HCT116 (cell line): ENCODE measurements at regions not wholly inside any gene's neighbourhood (a gene's known extent, or its start where the extent isn't known, plus 50 kb on each side); places are given as distances from the start of the nearest gene placed in this dataset.

Source experiments
- ATAC-seq: fragments of 200-7000 bp; cut with Tn5 transposase; 2 replicates; pipeline ENCODE4 v1.9.1; 2020; ENCODE audit warnings: mild to moderate bottlenecking, moderate library complexity
- BruUV-seq: library from RNA; stranded (reverse); fragments of 400-500 nt; replicated peaks from 2 replicates; lab custom pipeline; 2021; lab: Mats Ljungman, UMichigan
- CTCF ChIA-PET: fragments of 300-600 bp; sonication (Branson Sonifier 250); formaldehyde crosslinking; loops from one replicate; lab custom pipeline; 2021; ENCODE audit warnings: antibody characterized with exemption; lab: Charles Lee
- POLR2A ChIA-PET: fragments of 300-600, 350-600 bp; sonication (Branson Sonifier 250); formaldehyde crosslinking; loops from one replicate; lab custom pipeline; 2021; ENCODE audit warnings: antibody characterized with exemption; lab: Charles Lee
- RAD21 ChIA-PET, 2 experiments: fragments of 300-600 bp; sonication (Branson Sonifier 250); formaldehyde crosslinking; loops; one replicate each; lab custom pipeline; 2023; ENCODE audit warnings: low total read pairs in 2 of 2; ENCODE audit not compliant: uncharacterized antibody in 2 of 2, unreplicated experiment in 2 of 2, low non-redundant PET in 1 of 2; lab: Charles Lee
- DNase-seq: peaks from one replicate; pipeline ENCODE4 v3.0.0-alpha.2; 2010; ENCODE audit warnings: low read depth, low spot score
- H2AFZ ChIP-seq: fragments of 200-600 bp; shearing (Covaris generic), sonication (generic); 2 replicates; pipeline ENCODE4 v1.6.1; 2017; ENCODE audit warnings: low read depth, mixed run types, mixed read lengths, antibody characterized with exemption, low read length; ENCODE audit not compliant: poor library complexity, severe bottlenecking
- H3K27ac ChIP-seq: 2 replicates; pipeline ENCODE4 v1.5.1; 2012; ENCODE audit warnings: low read depth, low read length
- H3K27me3 ChIP-seq: fragments of 200-600 bp; sonication (generic); 2 replicates; pipeline ENCODE4 v1.6.1; 2016; ENCODE audit warnings: mixed run types, low read length, mixed read lengths; ENCODE audit not compliant: insufficient read depth
- H3K36me3 ChIP-seq, 2 experiments: fragments of 200-500 bp in 1 of 2; fragments of 200-600 bp in 1 of 2; sonication (Bioruptor generic) in 1 of 2; sonication (generic) in 1 of 2; 2 replicates each; pipeline versions ENCODE4 v1.5.1 to v1.6.1; 2014 to 2016; ENCODE audit warnings: low read length in 2 of 2, inconsistent platforms in 1 of 2, mixed read lengths in 1 of 2, mixed run types in 1 of 2; ENCODE audit not compliant: insufficient read depth in 2 of 2, control insufficient read depth in 1 of 2
- H3K4me1 ChIP-seq, 2 experiments: fragments of 200-600 bp in 1 of 2; sonication (generic) in 1 of 2; 2 replicates each; pipeline versions ENCODE4 v1.5.1 to v1.6.1; 2012 to 2017; ENCODE audit warnings: low read length in 2 of 2, inconsistent platforms in 1 of 2, mild to moderate bottlenecking in 1 of 2, mixed read lengths in 1 of 2, mixed run types in 1 of 2, moderate library complexity in 1 of 2; ENCODE audit not compliant: insufficient read depth in 2 of 2, control insufficient read depth in 1 of 2
- H3K4me2 ChIP-seq: fragments of 200-600 bp; sonication (generic); 2 replicates; pipeline ENCODE4 v1.6.1; 2017; ENCODE audit warnings: mixed run types, low read length, mixed read lengths
- H3K4me3 ChIP-seq, 2 experiments: fragments of 200-600 bp in 1 of 2; sonication (generic) in 1 of 2; replicated peaks in 1 of 2; 2 replicates each; pipeline ENCODE4 v1.5.1; 2011 to 2016; ENCODE audit warnings: low read length in 2 of 2, control low read depth in 1 of 2, low read depth in 1 of 2, mild to moderate bottlenecking in 1 of 2, mixed read lengths in 1 of 2, mixed run types in 1 of 2
- H3K79me2 ChIP-seq: fragments of 200-600 bp; sonication (generic); 2 replicates; pipeline ENCODE4 v1.6.1; 2017; ENCODE audit warnings: mild to moderate bottlenecking, mixed run types, low read length, moderate library complexity, mixed read lengths; ENCODE audit not compliant: insufficient read depth
- H3K9ac ChIP-seq: fragments of 200-600 bp; sonication (generic); 2 replicates; pipeline ENCODE4 v1.6.1; 2016; ENCODE audit warnings: low read length, mixed read lengths
- H3K9me2 ChIP-seq: fragments of 200-600 bp; sonication (generic), shearing (Covaris generic); 2 replicates; pipeline ENCODE4 v1.6.1; 2017; ENCODE audit warnings: mixed run types, mild to moderate bottlenecking, moderate library complexity; ENCODE audit not compliant: insufficient read depth
- H3K9me3 ChIP-seq, 2 experiments: fragments of 200-500 bp in 1 of 2; fragments of 200-600 bp in 1 of 2; sonication (Bioruptor generic) in 1 of 2; sonication (generic) in 1 of 2; 2 replicates each; pipeline ENCODE4 v1.6.1; 2014 to 2017; ENCODE audit warnings: low read length in 2 of 2, mixed read lengths in 2 of 2, inconsistent platforms in 1 of 2, low read depth in 1 of 2, mild to moderate bottlenecking in 1 of 2, mixed run types in 1 of 2, moderate library complexity in 1 of 2; ENCODE audit not compliant: control insufficient read depth in 1 of 2, insufficient read depth in 1 of 2
- H4K20me1 ChIP-seq: fragments of 200-600 bp; sonication (generic), shearing (Covaris generic); 2 replicates; pipeline ENCODE4 v1.6.1; 2017; ENCODE audit warnings: mixed run types, mild to moderate bottlenecking, moderate library complexity; ENCODE audit not compliant: insufficient read depth
- CBX3 ChIP-seq: IDR thresholded peaks from 2 replicates; pipeline ENCODE4 v1.6.1; 2012; ENCODE audit warnings: low read depth
- CTCF ChIP-seq, 3 experiments: fragments of 200-600 bp in 1 of 3; sonication (generic) in 1 of 3; IDR thresholded peaks in 2 of 3; conservative IDR thresholded peaks in 1 of 3; 2 replicates each; pipeline ENCODE4 v1.5.1; 2012 to 2017; ENCODE audit warnings: low read depth in 2 of 3, low read length in 2 of 3, antibody characterized with exemption in 1 of 3, borderline replicate concordance in 1 of 3, control low read depth in 1 of 3, mild to moderate bottlenecking in 1 of 3, mixed read lengths in 1 of 3, mixed run types in 1 of 3, moderate library complexity in 1 of 3; ENCODE audit not compliant: insufficient read depth in 1 of 3
- EGR1 ChIP-seq: IDR thresholded peaks from 2 replicates; pipeline ENCODE4 v1.6.1; 2012; ENCODE audit warnings: low read depth
- ELF1 ChIP-seq: IDR thresholded peaks from 2 replicates; pipeline ENCODE4 v1.6.1; 2012; ENCODE audit warnings: low read depth, borderline replicate concordance
- EZH2 ChIP-seq: fragments of 200-600 bp; sonication (generic); IDR thresholded peaks from 2 replicates; pipeline ENCODE4 v1.6.1; 2017; ENCODE audit warnings: antibody characterized with exemption, mixed run types
- EZH2phosphoT487 ChIP-seq: fragments of 200-600 bp; IDR thresholded peaks from 2 replicates; pipeline ENCODE4 v1.6.1; 2018; ENCODE audit warnings: antibody characterized with exemption, borderline replicate concordance
- POLR2A ChIP-seq: IDR thresholded peaks from 2 replicates; pipeline ENCODE4 v1.7.0; 2011; ENCODE audit warnings: borderline replicate concordance; ENCODE audit not compliant: insufficient read depth, insufficient read length; ENCODE audit errors: extremely low read depth
- POLR2AphosphoS5 ChIP-seq: IDR thresholded peaks from 2 replicates; pipeline ENCODE4 v1.6.1; 2011; ENCODE audit warnings: mild to moderate bottlenecking, low read depth, low read length, moderate library complexity
- SIN3A ChIP-seq: IDR thresholded peaks from 2 replicates; pipeline ENCODE4 v1.6.1; 2012; ENCODE audit warnings: low read depth
- SP1 ChIP-seq: IDR thresholded peaks from 2 replicates; pipeline ENCODE4 v1.6.1; 2012; ENCODE audit warnings: low read depth
- SRF ChIP-seq: IDR thresholded peaks from 2 replicates; pipeline ENCODE4 v1.6.1; 2012; ENCODE audit warnings: low read depth
- TCF7L2 ChIP-seq: IDR thresholded peaks from 2 replicates; pipeline ENCODE4 v1.7.0; 2011; ENCODE audit warnings: borderline replicate concordance, inconsistent platforms; ENCODE audit not compliant: insufficient read depth, insufficient read length; ENCODE audit errors: extremely low read depth
- YY1 ChIP-seq: IDR thresholded peaks from 2 replicates; pipeline ENCODE4 v1.6.1; 2011; ENCODE audit warnings: low read length, low read depth, moderate library complexity, mild to moderate bottlenecking; ENCODE audit not compliant: insufficient replicate concordance; ENCODE audit errors: extremely low read depth
- ZBTB33 ChIP-seq: IDR thresholded peaks from 2 replicates; pipeline ENCODE4 v1.6.1; 2011; ENCODE audit warnings: mild to moderate bottlenecking, low read length, moderate library complexity; ENCODE audit not compliant: insufficient replicate concordance; ENCODE audit errors: extremely low read depth
- ZFX ChIP-seq: fragments of 450-650 bp; IDR thresholded peaks from 2 replicates; pipeline ENCODE4 v1.6.1; 2017
- ZNF274 ChIP-seq: fragments of 200-500 bp; sonication (Bioruptor generic); IDR thresholded peaks from 2 replicates; pipeline ENCODE4 v1.6.1; 2014; ENCODE audit warnings: mild to moderate bottlenecking, low read depth, low read length, inconsistent platforms
- intact Hi-C: fragments of 100-400 bp; cut with micrococcal nuclease; formaldehyde crosslinking; loops from 2 replicates; pipeline ENCODE4 v1.10.0; 2022

GRCh38 chr12:102653406-102653805 lies 173.0 kb upstream of the IGF1 start (continued):
- no peak for TF ChIP-seq ZBTB33
- no peak for TF ChIP-seq ELF1
- TF ChIP-seq EGR1: no peak
- no peak for TF ChIP-seq EZH2phosphoT487

- no peaks in the 10 kb centered on the region for H3K36me3 ChIP-seq
- H3K27me3 ChIP-seq: peaks cover 11% of the 10 kb centered on the region; the same call in 1 of the 2 replicates
- H4K20me1 ChIP-seq: no peaks in the 10 kb centered on the region
- no peak overlapping the region for H2AFZ ChIP-seq
- no peak for DNase-seq
- H3K9ac ChIP-seq: no peak overlapping the region
- no TSS peak for BruUV-seq
- no peak for ATAC-seq
- H3K4me2 ChIP-seq: no peak overlapping the region
- H3K27ac ChIP-seq: no peak overlapping the region
- CTCF ChIA-PET: no interaction called here
- H3K4me1 ChIP-seq: no peaks in the 10 kb centered on the region
- no peak overlapping the region for H3K4me3 ChIP-seq
- POLR2A ChIA-PET: no interaction called here
- no peaks in the 10 kb centered on the region; a peak in 1 of 4 replicates for H3K9me3 ChIP-seq
- RAD21 ChIA-PET: no interaction called here
- intact Hi-C loops: no loop called here
- no peaks in the 10 kb centered on the region for H3K79me2 ChIP-seq
- H3K9me2 ChIP-seq: no peaks in the 10 kb centered on the region
- no peak for TF ChIP-seq CBX3
- TF ChIP-seq SIN3A: no peak
- TF ChIP-seq ZFX: no peak
- no peak for TF ChIP-seq ZNF274
- TF ChIP-seq SRF: no peak
- no peak for TF ChIP-seq CTCF (IDR thresholded peaks at IDR 0.05 in 2 of 3, conservative IDR thresholded peaks at IDR 0.05 in 1 of 3; ENCODE audit: borderline replicate concordance in 1 of 3, insufficient read depth in 1 of 3, low read depth in 2 of 3, low read length in 2 of 3)
- TF ChIP-seq POLR2AphosphoS5: no peak
- no peak for TF ChIP-seq YY1
- no peak for TF ChIP-seq SP1
- TF ChIP-seq POLR2A: no peak
- TF ChIP-seq EZH2: no peak
- no peak for TF ChIP-seq ZBTB33
- TF ChIP-seq TCF7L2: no peak
Observed at GRCh38 chr12:102652645-102653313, 172.4 kb upstream of the IGF1 start.
